GM12892 (cell line): ENCODE measurements at regions not wholly inside any gene's neighbourhood (a gene's known extent, or its start where the extent isn't known, plus 50 kb on each side); places are given as distances from the start of the nearest gene placed in this dataset.

Source experiments
- DNase-seq: peaks from one replicate; pipeline ENCODE4 v3.0.0; 2011; ENCODE audit not compliant: insufficient read length
- FAIRE-seq: peaks from 2 replicates; lab custom pipeline; 2011; peaks lifted over from hg19 to GRCh38; lab: Jason Lieb, UNC
- POLR2A ChIP-seq: IDR thresholded peaks from 2 replicates; pipeline ENCODE4 v1.6.1; 2011; ENCODE audit warnings: low read depth, low read length, control low read depth
- POLR2AphosphoS5 ChIP-seq: IDR thresholded peaks from 2 replicates; pipeline ENCODE4 v1.6.1; 2011; ENCODE audit warnings: low read depth, low read length, control low read depth
- TAF1 ChIP-seq: IDR thresholded peaks from 2 replicates; pipeline ENCODE4 v1.6.1; 2011; ENCODE audit warnings: low read depth, mild to moderate bottlenecking, control low read depth, low read length, borderline replicate concordance

DNA sequence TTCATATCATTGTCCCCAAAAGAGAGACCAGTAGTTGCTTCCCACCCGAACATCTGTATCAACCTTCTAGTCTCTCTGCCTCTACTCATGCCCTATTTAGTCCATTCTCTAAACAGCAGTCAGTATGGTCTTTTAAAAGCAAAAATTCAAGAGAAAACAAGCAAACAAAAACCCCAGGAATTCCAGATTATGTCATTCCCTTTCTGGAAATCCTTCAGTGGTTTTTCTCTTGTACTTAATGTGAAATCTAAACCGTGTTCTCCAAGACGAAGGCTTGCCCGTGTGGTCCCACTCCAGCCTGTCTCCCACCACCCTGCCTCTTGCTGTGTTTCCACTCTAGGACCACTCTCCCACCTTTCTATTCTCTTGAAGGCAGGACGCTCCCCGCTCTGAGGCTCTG, 90.8 kb downstream of the TMEM30B start:
- TF ChIP-seq POLR2A: no peak
- no peak for TF ChIP-seq TAF1
- no peak for TF ChIP-seq POLR2AphosphoS5
- no peak for FAIRE-seq
- no peak for DNase-seq

DNA sequence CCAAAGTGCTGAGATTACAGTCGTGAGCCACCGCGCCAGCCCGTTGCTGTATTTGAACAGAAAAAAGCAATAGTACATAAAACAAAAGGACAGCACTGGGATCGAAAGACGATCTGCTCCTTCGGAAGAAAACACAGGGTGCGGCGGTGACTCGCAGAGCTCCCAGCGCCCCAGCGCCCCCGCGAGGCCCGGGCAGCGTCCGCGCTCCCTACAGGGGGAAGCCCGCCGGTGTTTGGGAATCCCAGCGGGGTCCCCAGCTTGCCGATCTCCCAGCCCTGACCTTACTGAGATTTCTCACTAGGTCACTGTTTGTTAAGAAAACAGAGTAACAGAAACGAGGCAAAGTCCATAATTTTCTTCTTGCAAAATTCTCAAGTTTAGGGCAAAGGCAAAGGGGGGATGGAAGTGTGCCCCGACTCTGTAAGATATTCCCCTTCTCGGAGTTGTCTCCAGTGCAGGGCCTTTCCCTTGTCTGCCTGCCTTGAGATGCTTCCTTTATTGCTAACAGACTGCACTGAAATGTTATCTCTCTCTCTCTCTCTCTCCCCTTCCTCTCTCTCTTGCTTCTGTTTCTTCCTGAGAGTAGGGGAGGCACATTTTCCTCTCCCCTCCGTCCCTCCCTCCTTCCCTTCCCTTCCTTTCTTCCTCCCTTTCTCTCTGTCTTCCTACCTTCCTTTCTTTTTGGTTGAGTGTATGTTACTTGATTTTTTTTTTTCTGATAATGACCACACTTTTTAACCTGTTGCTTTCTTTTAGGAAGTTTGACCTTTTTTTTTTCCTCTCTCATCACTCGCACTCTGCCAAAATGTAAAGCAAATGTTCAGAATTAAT, 91.9 kb downstream of the TMEM30B start:
- no peak for TF ChIP-seq POLR2A
- no peak for TF ChIP-seq POLR2AphosphoS5
- no peak for TF ChIP-seq TAF1
- DNase-seq (peak; percentile 37), FAIRE-seq (peak; percentile 78)

DNA sequence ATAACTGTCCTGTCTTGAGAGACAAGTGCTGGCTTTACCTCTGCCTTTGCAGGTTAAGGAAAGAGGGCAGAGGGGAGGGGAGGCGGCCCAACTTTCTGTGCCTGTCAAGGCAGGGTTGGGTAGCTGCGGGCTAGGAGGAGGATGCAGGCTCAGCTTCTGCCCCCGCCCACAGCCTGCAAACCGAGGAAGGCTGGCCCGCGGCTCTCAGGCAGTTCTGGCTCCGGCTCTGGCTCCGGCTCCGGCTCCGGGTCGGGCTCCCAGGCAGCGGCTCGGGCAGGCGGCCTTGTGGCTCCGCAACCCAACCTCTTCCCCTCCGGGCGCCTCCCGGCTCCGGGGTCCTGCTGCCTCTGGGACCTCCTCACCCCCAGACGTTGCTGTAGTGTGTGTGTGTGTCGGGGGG, 92.9 kb downstream of the TMEM30B start:
- FAIRE-seq (no peak), DNase-seq (no peak)
- no peak for TF ChIP-seq POLR2A

GRCh38 chr14:61187196-61187905, 93.8 kb downstream of the TMEM30B start:
- no peak for TF ChIP-seq POLR2AphosphoS5
- no peak for TF ChIP-seq TAF1
- TF ChIP-seq POLR2A: no peak

DNA sequence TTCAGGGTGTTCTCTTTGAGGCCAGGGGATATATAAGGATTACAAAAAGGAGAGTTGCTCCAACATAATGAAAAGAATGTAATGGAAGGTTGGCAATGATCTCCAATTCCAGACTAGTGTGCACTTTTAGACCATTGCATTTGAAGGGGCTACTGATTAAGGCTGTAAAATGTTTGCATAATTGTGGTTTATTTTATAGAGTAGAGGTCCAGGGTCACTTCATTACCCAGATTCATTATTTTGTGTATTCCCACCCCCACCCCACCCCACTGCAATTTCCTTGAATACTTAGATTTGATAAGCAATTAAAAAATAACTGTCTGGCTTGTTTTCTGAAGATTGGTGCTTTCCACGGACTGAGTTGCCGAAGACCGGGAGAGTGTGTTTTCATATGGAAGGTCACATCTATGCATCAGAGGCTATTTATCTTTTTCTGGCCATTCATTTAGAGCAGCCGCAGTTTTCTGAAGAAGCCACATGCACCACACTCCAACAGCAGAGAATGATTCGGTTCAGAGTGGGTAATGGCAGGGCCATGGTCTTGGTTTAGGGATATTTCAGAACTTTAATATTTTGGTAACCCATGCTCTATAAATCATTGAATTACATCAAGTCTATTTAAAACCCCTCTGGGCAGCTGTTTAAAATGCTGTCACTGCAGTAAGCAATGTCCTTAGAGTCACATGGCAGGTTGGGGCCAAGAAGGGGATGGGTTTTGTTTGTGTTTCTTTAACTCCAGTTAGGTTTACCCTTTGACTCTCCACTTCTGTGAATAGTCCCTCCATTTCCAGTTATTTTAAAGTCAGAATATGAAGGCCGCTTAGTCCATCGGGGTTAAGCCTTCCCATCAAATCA, 94.6 kb downstream of the TMEM30B start:
- TF ChIP-seq TAF1: no peak
- TF ChIP-seq POLR2AphosphoS5: no peak
- no peak for TF ChIP-seq POLR2A
- no peak for FAIRE-seq
- no peak for DNase-seq

More at GRCh38 chr14:61187196-61187905, 93.8 kb downstream of the TMEM30B start:
- FAIRE-seq (no peak), DNase-seq (no peak)

GRCh38 chr14:61185534-61185933, 95.6 kb downstream of the TMEM30B start:
- FAIRE-seq: no peak
- no peak for DNase-seq
- TF ChIP-seq POLR2A (no peak), POLR2AphosphoS5 (no peak), TAF1 (no peak)

GRCh38 chr14:61184112-61184511, 97.0 kb downstream of the TMEM30B start:
- no peak for DNase-seq
- no peak for TF ChIP-seq TAF1
- no peak for TF ChIP-seq POLR2AphosphoS5
- TF ChIP-seq POLR2A: no peak
- FAIRE-seq: no peak

- FAIRE-seq (no peak), DNase-seq (no peak)
- TF ChIP-seq POLR2AphosphoS5 (no peak), TAF1 (no peak), POLR2A (no peak)
Observed at GRCh38 chr14:61183196-61183885, 97.8 kb downstream of the TMEM30B start.

- FAIRE-seq: no peak
- no peak for DNase-seq
- no peak for TF ChIP-seq POLR2AphosphoS5
- no peak for TF ChIP-seq POLR2A
- no peak for TF ChIP-seq TAF1
Observed at GRCh38 chr14:61179796-61180398, 101.2 kb downstream of the TMEM30B start.

DNA sequence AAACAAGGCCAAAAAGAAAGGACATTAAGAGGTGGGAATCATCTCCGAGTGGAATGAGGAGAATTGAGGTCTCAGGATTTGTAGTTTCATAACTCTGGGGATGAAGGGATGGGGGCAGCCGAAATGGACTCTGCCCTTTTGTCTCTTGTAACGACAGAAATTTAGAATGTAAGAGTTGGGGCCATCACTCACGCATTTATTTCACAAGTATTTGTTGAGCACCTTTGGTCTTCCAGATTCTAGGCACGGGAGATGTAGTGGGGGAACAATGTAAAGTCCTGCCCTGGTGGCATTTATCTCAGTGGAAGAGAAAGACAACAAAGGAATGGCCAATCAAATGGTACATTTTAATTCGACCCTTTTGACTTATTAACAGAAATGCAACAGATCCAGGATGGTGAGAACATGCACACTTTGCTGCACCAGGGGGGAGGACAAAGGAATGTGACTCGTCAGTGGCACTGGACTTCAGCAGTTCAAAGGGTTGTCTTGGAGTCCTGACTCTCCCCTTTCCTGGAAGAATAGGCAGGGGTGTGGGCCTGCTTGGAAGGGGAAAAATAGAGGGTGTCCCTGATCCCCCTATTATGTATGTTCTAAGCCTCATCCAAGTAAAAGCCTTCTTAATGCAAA, 102.0 kb downstream of the TMEM30B start:
- DNase-seq (no peak), FAIRE-seq (no peak)
- no peak for TF ChIP-seq TAF1
